ENCODE measurements at regions not wholly inside any gene's neighbourhood (a gene's known extent, or its start where the extent isn't known, plus 50 kb on each side); places are given as distances from the start of the nearest gene placed in this dataset.

DNA sequence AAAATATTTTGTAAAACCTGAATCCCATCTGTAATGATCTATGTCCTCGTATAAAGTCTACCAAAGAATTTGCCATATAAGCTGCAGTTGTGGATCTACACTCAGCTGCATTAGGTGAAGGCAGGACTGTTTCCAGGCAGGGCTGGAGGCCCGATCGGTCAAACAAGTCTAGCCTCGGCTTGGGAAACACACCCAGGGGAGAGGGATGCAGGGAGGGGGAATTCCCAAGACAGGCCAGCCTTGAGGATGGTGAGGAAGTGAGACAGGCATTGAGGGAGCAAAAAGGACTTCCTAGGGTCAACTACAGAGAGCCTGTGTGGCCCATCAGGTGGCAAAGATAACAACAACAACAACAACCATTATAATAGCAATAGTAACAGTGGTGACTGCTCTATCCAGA, 174.1 kb upstream of the FSTL4 start:
- H3K4me3 ChIP-seq (ENCODE audit: low read length): no peak overlapping the region
- TF ChIP-seq, protein P1, sequence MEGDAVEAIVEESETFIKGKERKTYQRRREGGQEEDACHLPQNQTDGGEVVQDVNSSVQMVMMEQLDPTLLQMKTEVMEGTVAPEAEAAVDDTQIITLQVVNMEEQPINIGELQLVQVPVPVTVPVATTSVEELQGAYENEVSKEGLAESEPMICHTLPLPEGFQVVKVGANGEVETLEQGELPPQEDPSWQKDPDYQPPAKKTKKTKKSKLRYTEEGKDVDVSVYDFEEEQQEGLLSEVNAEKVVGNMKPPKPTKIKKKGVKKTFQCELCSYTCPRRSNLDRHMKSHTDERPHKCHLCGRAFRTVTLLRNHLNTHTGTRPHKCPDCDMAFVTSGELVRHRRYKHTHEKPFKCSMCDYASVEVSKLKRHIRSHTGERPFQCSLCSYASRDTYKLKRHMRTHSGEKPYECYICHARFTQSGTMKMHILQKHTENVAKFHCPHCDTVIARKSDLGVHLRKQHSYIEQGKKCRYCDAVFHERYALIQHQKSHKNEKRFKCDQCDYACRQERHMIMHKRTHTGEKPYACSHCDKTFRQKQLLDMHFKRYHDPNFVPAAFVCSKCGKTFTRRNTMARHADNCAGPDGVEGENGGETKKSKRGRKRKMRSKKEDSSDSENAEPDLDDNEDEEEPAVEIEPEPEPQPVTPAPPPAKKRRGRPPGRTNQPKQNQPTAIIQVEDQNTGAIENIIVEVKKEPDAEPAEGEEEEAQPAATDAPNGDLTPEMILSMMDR (conservative IDR thresholded peaks at IDR 0.05; ENCODE audit: low read depth, low read length): no peak
- DNase-seq (ENCODE audit: low read depth): no peak

DNA sequence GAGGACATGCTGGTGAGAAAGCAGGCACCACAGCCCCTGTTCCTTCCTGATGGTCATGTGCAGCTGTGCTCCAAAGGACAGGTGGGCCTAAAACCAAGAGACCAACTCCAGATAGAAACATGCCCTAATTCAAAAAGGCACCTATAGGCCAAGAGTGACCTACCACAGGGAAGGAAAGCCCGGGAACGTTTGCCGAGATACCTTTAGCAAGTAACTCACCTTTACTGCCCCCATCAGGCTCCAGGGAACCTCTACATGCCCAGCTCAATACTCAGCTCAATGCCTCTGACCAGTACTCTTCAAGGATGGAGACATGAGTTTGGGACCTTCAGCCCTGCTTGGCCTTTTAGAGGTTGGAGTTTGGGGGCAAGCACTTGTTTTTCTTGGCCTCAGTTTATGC, 172.8 kb upstream of the FSTL4 start:
- no peak for DNase-seq (ENCODE audit: low read depth)
- H3K4me3 ChIP-seq (ENCODE audit: low read length): no peak overlapping the region
- TF ChIP-seq, protein P1 (conservative IDR thresholded peaks at IDR 0.05; ENCODE audit: low read depth, low read length): no peak

DNA sequence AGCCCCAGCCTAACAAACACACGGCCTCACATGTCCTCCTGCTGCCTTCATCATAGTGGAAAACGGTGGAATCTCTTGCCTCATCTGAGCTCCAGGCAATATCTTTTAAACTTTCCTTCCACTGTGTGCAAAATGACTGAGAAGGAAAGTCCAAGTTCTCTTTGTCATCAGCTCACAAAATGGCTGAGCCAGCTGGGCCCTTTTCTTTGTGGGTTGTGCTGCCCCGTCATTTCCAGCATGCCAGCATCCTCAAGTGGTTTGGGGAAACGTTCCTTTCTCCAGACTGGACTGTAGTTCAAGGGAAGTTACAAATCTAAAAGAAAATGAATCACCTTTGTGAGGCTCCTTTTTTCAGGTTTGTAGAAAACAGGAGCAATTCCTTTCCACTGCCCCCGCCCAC, 171.1 kb upstream of the FSTL4 start:
- TF ChIP-seq, protein P1 (conservative IDR thresholded peaks at IDR 0.05; ENCODE audit: low read depth, low read length): no peak
- DNase-seq (ENCODE audit: low read depth): no peak
- no peak overlapping the region for H3K4me3 ChIP-seq (ENCODE audit: low read length)

DNA sequence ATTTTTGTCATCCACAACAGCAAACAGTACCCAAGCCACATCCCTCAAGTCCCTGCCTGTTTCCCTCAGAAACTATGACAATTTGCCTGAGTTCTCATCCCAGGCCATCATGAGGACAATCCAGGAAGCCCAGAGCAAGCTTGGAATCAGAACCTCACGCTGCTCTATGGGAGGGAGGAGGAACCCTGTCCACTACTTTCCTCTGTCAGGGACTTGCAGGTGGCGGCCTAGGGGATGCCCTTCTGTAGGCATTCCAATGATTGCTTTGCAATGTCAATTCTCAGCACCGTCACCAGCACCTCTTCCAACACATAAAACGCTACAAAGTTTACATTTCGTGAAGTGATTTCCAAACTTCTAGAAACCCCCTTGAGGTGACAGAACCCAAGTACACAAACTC, 170.4 kb upstream of the FSTL4 start:
- TF ChIP-seq, protein P1 (conservative IDR thresholded peaks at IDR 0.05; ENCODE audit: low read depth, low read length): no peak
- H3K4me3 ChIP-seq (ENCODE audit: low read length): no peak overlapping the region
- DNase-seq (ENCODE audit: low read depth): no peak

DNA sequence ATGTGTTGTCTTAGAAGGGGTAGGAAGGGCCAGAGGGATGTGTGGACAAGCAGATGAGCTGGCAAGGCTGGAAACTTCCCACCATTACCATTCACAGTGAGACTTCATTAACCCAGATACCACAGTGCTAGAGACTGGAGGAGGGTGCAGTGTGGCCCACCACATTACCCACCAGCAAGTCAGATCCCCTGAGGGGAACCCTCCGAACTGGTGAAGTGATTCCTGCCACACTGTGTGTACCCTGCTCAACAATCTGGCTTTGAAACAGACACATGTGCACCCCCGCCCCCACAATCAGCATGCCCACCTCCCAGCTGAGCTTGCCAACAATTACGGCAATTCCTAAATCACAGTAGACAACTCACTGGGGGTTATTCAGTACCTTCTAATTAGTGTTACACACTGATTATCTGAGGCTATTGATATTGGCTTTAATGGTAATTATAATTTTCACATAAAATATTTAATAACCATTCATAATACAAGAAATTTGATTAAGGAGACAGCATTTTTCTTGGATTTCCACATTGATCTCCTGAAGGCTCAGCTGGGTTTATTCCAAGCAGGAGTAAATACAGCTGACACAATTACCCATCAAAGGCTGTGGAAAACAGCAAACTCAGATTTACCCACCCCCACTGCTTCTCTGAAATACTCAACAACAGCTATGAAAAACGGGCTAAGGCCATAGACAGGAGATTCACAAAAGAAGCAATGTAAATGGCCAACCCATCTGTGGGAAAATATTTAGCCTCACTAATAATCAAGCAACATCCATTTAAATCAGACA, 169.3 kb upstream of the FSTL4 start:
- no peak for DNase-seq (ENCODE audit: low read depth)
- TF ChIP-seq, protein P1 (conservative IDR thresholded peaks at IDR 0.05; ENCODE audit: low read depth, low read length): no peak
- no peak overlapping the region for H3K4me3 ChIP-seq (ENCODE audit: low read length)

DNA sequence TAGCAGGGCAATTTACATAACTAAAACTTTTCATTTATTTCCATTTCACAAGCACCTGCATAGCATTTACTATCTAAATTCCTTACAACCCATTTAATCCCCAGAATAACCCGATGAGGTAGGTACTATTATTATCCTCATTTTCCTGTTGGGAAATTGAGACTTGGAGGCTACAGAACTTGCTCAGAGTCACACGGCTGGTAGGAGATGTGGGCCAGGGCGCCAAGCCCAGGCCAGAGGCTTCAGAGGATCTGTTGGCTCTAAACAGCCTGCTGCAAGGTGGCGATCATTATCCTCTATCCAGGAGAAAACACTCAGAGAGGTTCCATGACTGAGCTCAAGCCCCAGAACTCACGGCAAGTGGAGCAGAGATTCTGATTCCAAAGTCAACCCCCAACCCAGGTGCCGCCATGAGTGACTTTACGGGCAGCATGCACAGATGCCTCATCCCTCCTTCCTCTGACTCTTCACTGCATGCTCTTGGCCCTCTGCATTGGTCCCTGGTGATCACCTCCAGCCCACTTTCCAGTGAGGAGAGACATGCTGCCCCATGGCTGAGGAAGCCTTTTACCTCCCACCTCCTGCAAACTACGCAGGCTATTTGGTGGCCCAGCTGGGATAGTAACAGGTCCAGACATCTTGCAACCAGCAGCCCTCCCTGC, 168.4 kb upstream of the FSTL4 start:
- TF ChIP-seq, protein P1 (conservative IDR thresholded peaks at IDR 0.05; ENCODE audit: low read depth, low read length): no peak
- H3K4me3 ChIP-seq (ENCODE audit: low read length): no peak overlapping the region
- no peak for DNase-seq (ENCODE audit: low read depth)
